Mesendoderm (in vitro differentiated cells): ENCODE measurements at regions not wholly inside any gene's neighbourhood (a gene's known extent, or its start where the extent isn't known, plus 50 kb on each side); places are given as distances from the start of the nearest gene placed in this dataset.

ENCODE experiments used
- DNase-seq: peaks from one replicate; pipeline ENCODE4 v3.0.0; 2013
- H2AK5ac ChIP-seq: 2 replicates; pipeline ENCODE4 v1.6.1; 2013; ENCODE audit warnings: low read length, inconsistent platforms
- H2BK120ac ChIP-seq: 2 replicates; pipeline ENCODE4 v1.6.1; 2013; ENCODE audit warnings: low read depth, mild to moderate bottlenecking, low read length, moderate library complexity, mixed read lengths
- H2BK15ac ChIP-seq: replicated peaks from 2 replicates; pipeline ENCODE4 v1.6.1; 2013; ENCODE audit warnings: low read depth, mild to moderate bottlenecking, moderate library complexity
- H2BK5ac ChIP-seq: 2 replicates; pipeline ENCODE4 v1.6.1; 2013; ENCODE audit warnings: low read length, inconsistent platforms
- H3K18ac ChIP-seq: 2 replicates; pipeline ENCODE4 v1.6.1; 2013; ENCODE audit warnings: mild to moderate bottlenecking, low read length, mixed read lengths
- H3K23ac ChIP-seq: one replicate; pipeline ENCODE4 v1.6.1; 2013; ENCODE audit warnings: low read length
- H3K27ac ChIP-seq: 2 replicates; pipeline ENCODE4 v1.5.1; 2013; ENCODE audit warnings: low read depth, mild to moderate bottlenecking, inconsistent platforms, low read length, moderate library complexity
- H3K27me3 ChIP-seq: 2 replicates; pipeline ENCODE4 v1.6.1; 2013; ENCODE audit warnings: low read length, control low read depth, mild to moderate bottlenecking, inconsistent platforms; ENCODE audit not compliant: insufficient read depth, poor library complexity
- H3K36me3 ChIP-seq: 2 replicates; pipeline ENCODE4 v1.6.1; 2013; ENCODE audit warnings: low read length, inconsistent platforms; ENCODE audit not compliant: control insufficient read depth, insufficient read depth
- H3K4ac ChIP-seq: one replicate; pipeline ENCODE4 v1.6.1; 2013; ENCODE audit warnings: low read depth, mild to moderate bottlenecking, low read length, moderate library complexity
- H3K4me1 ChIP-seq: 2 replicates; pipeline ENCODE4 v1.6.1; 2013; ENCODE audit warnings: low read depth, low read length, inconsistent platforms; ENCODE audit not compliant: control insufficient read depth
- H3K4me2 ChIP-seq: 2 replicates; pipeline ENCODE4 v1.6.1; 2013; ENCODE audit warnings: low read length
- H3K4me3 ChIP-seq: 2 replicates; pipeline ENCODE4 v1.5.1; 2013; ENCODE audit warnings: mild to moderate bottlenecking, low read length
- H3K56ac ChIP-seq: one replicate; pipeline ENCODE4 v1.6.1; 2013; ENCODE audit warnings: low read length
- H3K79me1 ChIP-seq: 2 replicates; pipeline ENCODE4 v1.6.1; 2013; ENCODE audit warnings: low read length, inconsistent platforms
- H3K79me2 ChIP-seq: 2 replicates; pipeline ENCODE4 v1.6.1; 2013; ENCODE audit warnings: mild to moderate bottlenecking, low read length; ENCODE audit not compliant: control insufficient read depth, insufficient read depth
- H3K9ac ChIP-seq: 2 replicates; pipeline ENCODE4 v1.6.1; 2013; ENCODE audit warnings: low read length, inconsistent platforms
- H4K5ac ChIP-seq: one replicate; pipeline ENCODE4 v1.6.1; 2013; ENCODE audit warnings: low read length
- H4K8ac ChIP-seq: one replicate; pipeline ENCODE4 v1.6.1; 2013; ENCODE audit warnings: low read depth, mild to moderate bottlenecking, control low read depth, low read length, moderate library complexity
- WGBS: extraction: QIAGEN DNeasy Blood & Tissue Kit; methylation state at CpG from one replicate; pipeline ENCODE4 v1.1.7; 2013; ENCODE audit warnings: low lambda C conversion rate, missing lambda C conversion rate; ENCODE audit not compliant: insufficient coverage; ENCODE audit errors: extremely low coverage; 5-methylcytosine and 5-hydroxymethylcytosine counted together

GRCh38 chr18:39506581-39507330, 1941.2 kb upstream of the CELF4 start:
- no peak overlapping the region for H2AK5ac ChIP-seq
- no peak overlapping the region for H3K56ac ChIP-seq
- WGBS, result no CpG with 5 or more reads among the region's 5 CpGs

GRCh38 chr18:39500306-39500705, 1934.7 kb upstream of the CELF4 start:
- H2BK15ac ChIP-seq, result no peak overlapping the region
- H3K4me2 ChIP-seq, result no peak overlapping the region
- no peak overlapping the region for H2AK5ac ChIP-seq
- no peak overlapping the region for H3K4me3 ChIP-seq
- H4K8ac ChIP-seq, result no peak overlapping the region
- no peak overlapping the region for H2BK5ac ChIP-seq
- no peak overlapping the region for H3K56ac ChIP-seq
- no peak overlapping the region for H3K18ac ChIP-seq
- H3K9ac ChIP-seq, result no peak overlapping the region
- no peak overlapping the region for H3K23ac ChIP-seq
- no peaks in the 10 kb centered on the region for H3K27me3 ChIP-seq
- H2BK120ac ChIP-seq, result no peak overlapping the region
- H3K4ac ChIP-seq, result no peak overlapping the region
- no peaks in the 10 kb centered on the region for H3K79me2 ChIP-seq
- peak; percentile 23 for DNase-seq
- H3K4me1 ChIP-seq, result no peaks in the 10 kb centered on the region
- H3K36me3 ChIP-seq, result no peaks in the 10 kb centered on the region
- no peak overlapping the region for H3K27ac ChIP-seq
- no peak overlapping the region for H4K5ac ChIP-seq
- WGBS, result no CpG with 5 or more reads among the region's 3 CpGs
- no peaks in the 10 kb centered on the region for H3K79me1 ChIP-seq

More at GRCh38 chr18:39506581-39507330, 1941.2 kb upstream of the CELF4 start:
- H3K4ac ChIP-seq, result no peak overlapping the region
- H3K4me3 ChIP-seq, result no peak overlapping the region
- no peak overlapping the region for H3K18ac ChIP-seq
- no peak overlapping the region for H2BK15ac ChIP-seq
- no peak overlapping the region for H3K23ac ChIP-seq
- no peak overlapping the region for H3K4me2 ChIP-seq
- H4K8ac ChIP-seq, result no peak overlapping the region
- no peak overlapping the region for H2BK5ac ChIP-seq
- H4K5ac ChIP-seq, result no peak overlapping the region
- no peak overlapping the region for H2BK120ac ChIP-seq
- no peaks in the 10 kb centered on the region for H3K4me1 ChIP-seq
- H3K36me3 ChIP-seq, result no peaks in the 10 kb centered on the region
- no peaks in the 10 kb centered on the region for H3K27me3 ChIP-seq
- H3K9ac ChIP-seq, result no peak overlapping the region
- no peak for DNase-seq
- H3K27ac ChIP-seq, result no peak overlapping the region
- H3K79me1 ChIP-seq, result no peaks in the 10 kb centered on the region
- no peaks in the 10 kb centered on the region for H3K79me2 ChIP-seq

- Histone ChIP-seq H3K56ac (no peak overlapping the region), H3K18ac (no peak overlapping the region), H3K27me3 (no peaks in the 10 kb centered on the region), H3K9ac (no peak overlapping the region), H4K5ac (no peak overlapping the region), H4K8ac (no peak overlapping the region), H3K36me3 (no peaks in the 10 kb centered on the region), H2BK120ac (no peak overlapping the region), H3K4ac (no peak overlapping the region), H3K79me1 (no peaks in the 10 kb centered on the region), H3K27ac (no peak overlapping the region), H3K4me1 (no peaks in the 10 kb centered on the region), H2BK5ac (no peak overlapping the region), H3K23ac (no peak overlapping the region), H2AK5ac (no peak overlapping the region), H2BK15ac (no peak overlapping the region), H3K79me2 (no peaks in the 10 kb centered on the region), H3K4me3 (no peak overlapping the region), H3K4me2 (no peak overlapping the region)
- DNase-seq, result no peak
Measured at GRCh38 chr18:39497821-39498220, 1932.2 kb upstream of the CELF4 start.

- H3K23ac ChIP-seq, result no peak overlapping the region
- no peaks in the 10 kb centered on the region for H3K79me2 ChIP-seq
- no peak overlapping the region for H2BK5ac ChIP-seq
- H3K27me3 ChIP-seq, result no peaks in the 10 kb centered on the region
- no peaks in the 10 kb centered on the region for H3K36me3 ChIP-seq
- H3K4me2 ChIP-seq, result no peak overlapping the region
- H4K5ac ChIP-seq, result no peak overlapping the region
- H3K56ac ChIP-seq, result no peak overlapping the region
- no peak overlapping the region for H2BK120ac ChIP-seq
- no peak for DNase-seq
- H3K79me1 ChIP-seq, result no peaks in the 10 kb centered on the region
- H2AK5ac ChIP-seq, result no peak overlapping the region
- H3K4me3 ChIP-seq, result no peak overlapping the region
- H3K4ac ChIP-seq, result no peak overlapping the region
- H2BK15ac ChIP-seq, result no peak overlapping the region
- H4K8ac ChIP-seq, result no peak overlapping the region
- H3K9ac ChIP-seq, result no peak overlapping the region
- H3K18ac ChIP-seq, result no peak overlapping the region
- H3K4me1 ChIP-seq, result no peaks in the 10 kb centered on the region
- H3K27ac ChIP-seq, result no peak overlapping the region
- no CpG with 5 or more reads among the region's 4 CpGs for WGBS
Measured at GRCh38 chr18:39496986-39497385, 1931.4 kb upstream of the CELF4 start.

- H3K4ac ChIP-seq, result no peak overlapping the region
- H3K23ac ChIP-seq, result no peak overlapping the region
- H3K18ac ChIP-seq, result no peak overlapping the region
- no peak overlapping the region for H3K4me3 ChIP-seq
- no peak for DNase-seq
- no peak overlapping the region for H3K27ac ChIP-seq
- H3K4me1 ChIP-seq, result no peaks in the 10 kb centered on the region
- no peak overlapping the region for H2BK15ac ChIP-seq
- WGBS, result no CpG with 5 or more reads among the region's 3 CpGs
- H3K27me3 ChIP-seq, result no peaks in the 10 kb centered on the region
- H4K8ac ChIP-seq, result no peak overlapping the region
- no peak overlapping the region for H2AK5ac ChIP-seq
- H2BK5ac ChIP-seq, result no peak overlapping the region
- H2BK120ac ChIP-seq, result no peak overlapping the region
- H3K36me3 ChIP-seq, result no peaks in the 10 kb centered on the region
- no peaks in the 10 kb centered on the region for H3K79me1 ChIP-seq
- no peak overlapping the region for H3K56ac ChIP-seq
- no peak overlapping the region for H3K4me2 ChIP-seq
- H3K9ac ChIP-seq, result no peak overlapping the region
- H3K79me2 ChIP-seq, result no peaks in the 10 kb centered on the region
- H4K5ac ChIP-seq, result no peak overlapping the region
Measured at GRCh38 chr18:39494211-39494896, 1928.8 kb upstream of the CELF4 start.
